Right hindlimb (tissue), 1 donor: ENCODE measurements at regions not wholly inside any gene's neighbourhood (a gene's known extent, or its start where the extent isn't known, plus 50 kb on each side); places are given as distances from the start of the nearest gene placed in this dataset.

Experiments used
- DNase-seq: peaks from one replicate; pipeline ENCODE4 v3.0.0-alpha.2; 2018

- DNase-seq = no peak
Observed at GRCh38 chr5:123819386-123819785, 307.4 kb downstream of the CSNK1G3 start.

GRCh38 chr5:123817267-123817666 is 305.3 kb downstream of the CSNK1G3 start:
- DNase-seq = no peak

- no peak for DNase-seq
Observed at GRCh38 chr5:123814801-123815470, 303.0 kb downstream of the CSNK1G3 start.

GRCh38 chr5:123813937-123814624 is 302.1 kb downstream of the CSNK1G3 start:
- DNase-seq = no peak

- DNase-seq = no peak
Observed at GRCh38 chr5:123813264-123813663, 301.3 kb downstream of the CSNK1G3 start.

GRCh38 chr5:123811831-123812230 is 299.9 kb downstream of the CSNK1G3 start:
- DNase-seq = no peak

GRCh38 chr5:123810746-123811340 is 298.9 kb downstream of the CSNK1G3 start:
- no peak for DNase-seq

GRCh38 chr5:123810253-123810652 is 298.3 kb downstream of the CSNK1G3 start:
- DNase-seq = no peak

- no peak for DNase-seq
Observed at GRCh38 chr5:123809594-123810221, 297.7 kb downstream of the CSNK1G3 start.

- DNase-seq = no peak
Observed at GRCh38 chr5:123808461-123809380, 296.7 kb downstream of the CSNK1G3 start.

- no peak for DNase-seq
Observed at GRCh38 chr5:123807177-123807945, 295.4 kb downstream of the CSNK1G3 start.

GRCh38 chr5:123806644-123807043 is 294.7 kb downstream of the CSNK1G3 start:
- DNase-seq = no peak

GRCh38 chr5:123805300-123805699 is 293.3 kb downstream of the CSNK1G3 start:
- DNase-seq = no peak

- DNase-seq = no peak
Observed at GRCh38 chr5:123803359-123803758, 291.4 kb downstream of the CSNK1G3 start.

- no peak for DNase-seq
Observed at GRCh38 chr5:123802298-123802951, 290.4 kb downstream of the CSNK1G3 start.

- no peak for DNase-seq
Observed at GRCh38 chr5:123800640-123801039, 288.7 kb downstream of the CSNK1G3 start.

- DNase-seq = no peak
Observed at GRCh38 chr5:123795688-123796087, 283.7 kb downstream of the CSNK1G3 start.

- no peak for DNase-seq
Observed at GRCh38 chr5:123790226-123790625, 278.2 kb downstream of the CSNK1G3 start.

- DNase-seq = no peak
Observed at GRCh38 chr5:123787635-123788034, 275.7 kb downstream of the CSNK1G3 start.

- DNase-seq = no peak
Observed at GRCh38 chr5:123787136-123787535, 275.2 kb downstream of the CSNK1G3 start.

- DNase-seq = no peak
Observed at GRCh38 chr5:123786411-123786810, 274.4 kb downstream of the CSNK1G3 start.
